SU-DHL-6 (cell line): ENCODE measurements at regions not wholly inside any gene's neighbourhood (a gene's known extent, or its start where the extent isn't known, plus 50 kb on each side); places are given as distances from the start of the nearest gene placed in this dataset.

ENCODE experiments used
- EZH2phosphoT487 ChIP-seq: fragments of 200-600 bp; sonication (generic), shearing (Covaris generic); conservative IDR thresholded peaks from 2 replicates; pipeline ENCODE4 v1.6.1; 2018; ENCODE audit warnings: mild to moderate bottlenecking, antibody characterized with exemption, low read length, moderate library complexity, mixed read lengths
- TF ChIP-seq, protein P1 (sequence below): fragments of 200-600 bp; sonication (generic); IDR thresholded peaks from one replicate; pipeline ENCODE4 v1.5.1; 2017; ENCODE audit warnings: antibody characterized with exemption, mild to moderate bottlenecking, low read length, moderate library complexity; ENCODE audit not compliant: insufficient read depth, poor library complexity, severe bottlenecking

GRCh38 chr3:164673738-164674137 lies 404.6 kb downstream of the SI start:
- TF ChIP-seq, protein P1, sequence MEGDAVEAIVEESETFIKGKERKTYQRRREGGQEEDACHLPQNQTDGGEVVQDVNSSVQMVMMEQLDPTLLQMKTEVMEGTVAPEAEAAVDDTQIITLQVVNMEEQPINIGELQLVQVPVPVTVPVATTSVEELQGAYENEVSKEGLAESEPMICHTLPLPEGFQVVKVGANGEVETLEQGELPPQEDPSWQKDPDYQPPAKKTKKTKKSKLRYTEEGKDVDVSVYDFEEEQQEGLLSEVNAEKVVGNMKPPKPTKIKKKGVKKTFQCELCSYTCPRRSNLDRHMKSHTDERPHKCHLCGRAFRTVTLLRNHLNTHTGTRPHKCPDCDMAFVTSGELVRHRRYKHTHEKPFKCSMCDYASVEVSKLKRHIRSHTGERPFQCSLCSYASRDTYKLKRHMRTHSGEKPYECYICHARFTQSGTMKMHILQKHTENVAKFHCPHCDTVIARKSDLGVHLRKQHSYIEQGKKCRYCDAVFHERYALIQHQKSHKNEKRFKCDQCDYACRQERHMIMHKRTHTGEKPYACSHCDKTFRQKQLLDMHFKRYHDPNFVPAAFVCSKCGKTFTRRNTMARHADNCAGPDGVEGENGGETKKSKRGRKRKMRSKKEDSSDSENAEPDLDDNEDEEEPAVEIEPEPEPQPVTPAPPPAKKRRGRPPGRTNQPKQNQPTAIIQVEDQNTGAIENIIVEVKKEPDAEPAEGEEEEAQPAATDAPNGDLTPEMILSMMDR: no peak
- no peak for TF ChIP-seq EZH2phosphoT487
